Keratinocyte (primary cell): ENCODE measurements at regions not wholly inside any gene's neighbourhood (a gene's known extent, or its start where the extent isn't known, plus 50 kb on each side); places are given as distances from the start of the nearest gene placed in this dataset.

Experiments used
- DNase-seq: peaks from one replicate; pipeline ENCODE4 v3.0.0-alpha.2; 2011; ENCODE audit warnings: low read depth, missing footprints, low spot score
- FAIRE-seq: peaks from 2 replicates; lab custom pipeline; 2011; peaks lifted over from hg19 to GRCh38; lab: Jason Lieb, UNC
- H2AFZ ChIP-seq: 2 replicates; pipeline ENCODE4 v1.6.0; 2012; ENCODE audit warnings: low read length, control low read depth, inconsistent platforms; ENCODE audit not compliant: control insufficient read depth
- H3K27ac ChIP-seq: 2 replicates; pipeline ENCODE4 v1.5.1; 2011; ENCODE audit warnings: low read length; ENCODE audit not compliant: control insufficient read depth, insufficient read depth
- H3K27me3 ChIP-seq: 3 replicates; pipeline ENCODE4 v1.6.0; 2011; ENCODE audit warnings: low read length; ENCODE audit not compliant: control insufficient read depth, insufficient read depth; ENCODE audit errors: extremely low read depth
- H3K36me3 ChIP-seq, 2 experiments: 2 replicates in 1 of 2; 3 replicates in 1 of 2; pipeline ENCODE4 v1.5.1; 2011; ENCODE audit warnings: low read length in 2 of 2, mild to moderate bottlenecking in 1 of 2; ENCODE audit not compliant: control insufficient read depth in 2 of 2, insufficient read depth in 2 of 2; ENCODE audit errors: extremely low read depth in 1 of 2
- H3K4me1 ChIP-seq: 3 replicates; pipeline ENCODE4 v1.5.1; 2011; ENCODE audit warnings: low read length; ENCODE audit not compliant: control insufficient read depth, insufficient read depth; ENCODE audit errors: extremely low read depth
- H3K4me2 ChIP-seq: 3 replicates; pipeline ENCODE4 v1.6.0; 2011; ENCODE audit warnings: low read depth, low read length; ENCODE audit not compliant: control insufficient read depth, insufficient read depth; ENCODE audit errors: extremely low read depth
- H3K4me3 ChIP-seq, 3 experiments: fragments of 200-600 bp in 1 of 3; sonication (generic) in 1 of 3; 2 replicates in 2 of 3; 3 replicates in 1 of 3; pipeline ENCODE4 v1.5.1; 2011 to 2016; ENCODE audit warnings: low read length in 3 of 3, mild to moderate bottlenecking in 3 of 3, control low read depth in 2 of 3, inconsistent platforms in 1 of 3, low read depth in 1 of 3, mixed read lengths in 1 of 3, mixed run types in 1 of 3, moderate library complexity in 1 of 3; ENCODE audit not compliant: control insufficient read depth in 2 of 3, insufficient read depth in 2 of 3; ENCODE audit errors: extremely low read depth in 1 of 3
- H3K79me2 ChIP-seq: 2 replicates; pipeline ENCODE4 v1.6.0; 2012; ENCODE audit warnings: low read length; ENCODE audit not compliant: control insufficient read depth, insufficient read depth
- H3K9ac ChIP-seq: 3 replicates; pipeline ENCODE4 v1.6.0; 2011; ENCODE audit warnings: low read length; ENCODE audit not compliant: control insufficient read depth, insufficient read depth; ENCODE audit errors: extremely low read depth
- H3K9me1 ChIP-seq: 3 replicates; pipeline ENCODE4 v1.6.0; 2011; ENCODE audit warnings: low read length; ENCODE audit not compliant: control insufficient read depth, insufficient read depth; ENCODE audit errors: extremely low read depth
- H3K9me3 ChIP-seq: 2 replicates; pipeline ENCODE4 v1.5.1; 2012; ENCODE audit warnings: low read depth, low read length; ENCODE audit not compliant: control insufficient read depth
- H4K20me1 ChIP-seq: 3 replicates; pipeline ENCODE4 v1.6.0; 2011; ENCODE audit warnings: low read length; ENCODE audit not compliant: control insufficient read depth, insufficient read depth; ENCODE audit errors: extremely low read depth
- EZH2 ChIP-seq: IDR thresholded peaks from one replicate; pipeline ENCODE4 v1.6.1; 2012; ENCODE audit warnings: inconsistent platforms, mild to moderate bottlenecking, low read length, moderate library complexity
- dilution Hi-C: fragments of 300-500 bp; cut with MboI; formaldehyde crosslinking; loops from one replicate; pipeline ENCODE4 v1.7.0; 2020; ENCODE audit warnings: low sequenced_read_pairs; ENCODE audit not compliant: extremely low pct_ligation_motif_present
- TF ChIP-seq, protein P1 (sequence below), 3 experiments: IDR thresholded peaks in 1 of 3; conservative IDR thresholded peaks in 1 of 3; optimal IDR thresholded peaks in 1 of 3; 2 replicates in 2 of 3; 3 replicates in 1 of 3; pipeline versions ENCODE3 to v1.5.1; 2011; ENCODE audit warnings: low read length in 3 of 3, mild to moderate bottlenecking in 3 of 3, moderate library complexity in 2 of 3, control low read depth in 1 of 3, inconsistent platforms in 1 of 3; ENCODE audit not compliant: insufficient read depth in 2 of 3; ENCODE audit errors: extremely low read depth in 1 of 3

DNA sequence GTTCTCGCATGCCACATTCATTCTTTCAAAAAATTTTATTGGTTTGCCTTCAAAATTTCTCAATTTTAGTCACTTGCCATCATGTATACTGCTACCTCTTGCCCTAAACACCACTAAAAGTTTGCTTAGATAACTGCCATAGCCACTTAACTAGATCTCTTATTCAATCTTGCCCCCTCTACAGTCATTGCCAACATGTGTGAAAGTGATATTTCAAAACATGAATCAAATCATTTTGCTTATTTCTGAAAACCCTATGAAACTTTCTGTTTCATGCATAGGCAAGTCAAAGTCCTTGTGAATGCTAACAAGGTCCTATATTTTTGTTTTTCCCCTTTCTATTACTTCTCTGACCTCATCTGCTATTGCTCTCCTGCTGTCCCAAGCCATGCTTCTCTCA, 397.1 kb downstream of the KCNJ3 start:
- no peaks in the 10 kb centered on the region for H3K27me3 ChIP-seq
- H2AFZ ChIP-seq: no peak overlapping the region
- H3K79me2 ChIP-seq: no peaks in the 10 kb centered on the region
- H3K9ac ChIP-seq: no peak overlapping the region
- H3K4me1 ChIP-seq: no peaks in the 10 kb centered on the region
- no peaks in the 10 kb centered on the region for H3K36me3 ChIP-seq
- DNase-seq (no peak), FAIRE-seq (no peak)
- no peaks in the 10 kb centered on the region for H3K9me3 ChIP-seq
- H3K27ac ChIP-seq: no peak overlapping the region
- H4K20me1 ChIP-seq: no peaks in the 10 kb centered on the region
- dilution Hi-C loops: no loop called here
- no peak overlapping the region for H3K4me3 ChIP-seq
- TF ChIP-seq, protein P1, sequence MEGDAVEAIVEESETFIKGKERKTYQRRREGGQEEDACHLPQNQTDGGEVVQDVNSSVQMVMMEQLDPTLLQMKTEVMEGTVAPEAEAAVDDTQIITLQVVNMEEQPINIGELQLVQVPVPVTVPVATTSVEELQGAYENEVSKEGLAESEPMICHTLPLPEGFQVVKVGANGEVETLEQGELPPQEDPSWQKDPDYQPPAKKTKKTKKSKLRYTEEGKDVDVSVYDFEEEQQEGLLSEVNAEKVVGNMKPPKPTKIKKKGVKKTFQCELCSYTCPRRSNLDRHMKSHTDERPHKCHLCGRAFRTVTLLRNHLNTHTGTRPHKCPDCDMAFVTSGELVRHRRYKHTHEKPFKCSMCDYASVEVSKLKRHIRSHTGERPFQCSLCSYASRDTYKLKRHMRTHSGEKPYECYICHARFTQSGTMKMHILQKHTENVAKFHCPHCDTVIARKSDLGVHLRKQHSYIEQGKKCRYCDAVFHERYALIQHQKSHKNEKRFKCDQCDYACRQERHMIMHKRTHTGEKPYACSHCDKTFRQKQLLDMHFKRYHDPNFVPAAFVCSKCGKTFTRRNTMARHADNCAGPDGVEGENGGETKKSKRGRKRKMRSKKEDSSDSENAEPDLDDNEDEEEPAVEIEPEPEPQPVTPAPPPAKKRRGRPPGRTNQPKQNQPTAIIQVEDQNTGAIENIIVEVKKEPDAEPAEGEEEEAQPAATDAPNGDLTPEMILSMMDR (optimal IDR thresholded peaks at IDR 0.05 in 1 of 3, IDR thresholded peaks at IDR 0.05 in 1 of 3, conservative IDR thresholded peaks at IDR 0.05 in 1 of 3; ENCODE audit: extremely low read depth in 1 of 3, insufficient read depth in 2 of 3, low read length in 3 of 3): no peak
- H3K4me2 ChIP-seq: no peak overlapping the region
- no peaks in the 10 kb centered on the region for H3K9me1 ChIP-seq

DNA sequence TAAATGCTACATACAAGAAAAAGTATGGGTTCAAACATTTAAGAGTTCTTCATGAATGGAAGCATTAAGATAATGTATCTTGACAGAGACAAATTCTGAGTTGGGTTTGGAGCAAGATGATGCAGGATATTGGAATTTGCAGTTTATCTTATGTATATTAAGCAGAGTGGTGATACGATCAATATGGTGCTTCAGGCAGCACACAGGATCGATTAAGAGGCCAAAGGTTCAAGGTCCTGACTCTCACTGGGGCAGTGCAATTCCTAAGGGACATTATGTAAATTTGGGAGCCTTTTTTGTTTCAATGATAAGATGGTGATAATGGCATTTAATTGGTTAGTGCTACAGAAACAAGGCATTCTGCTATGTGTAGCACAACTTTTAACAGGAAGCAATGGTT, 381.9 kb downstream of the KCNJ3 start:
- Histone ChIP-seq H3K36me3 (no peaks in the 10 kb centered on the region), H2AFZ (no peak overlapping the region), H3K9me3 (no peaks in the 10 kb centered on the region), H4K20me1 (no peaks in the 10 kb centered on the region), H3K4me1 (no peaks in the 10 kb centered on the region), H3K9ac (no peak overlapping the region), H3K27ac (no peak overlapping the region), H3K4me2 (no peak overlapping the region), H3K27me3 (no peaks in the 10 kb centered on the region), H3K79me2 (no peaks in the 10 kb centered on the region), H3K4me3 (no peak overlapping the region), H3K9me1 (no peaks in the 10 kb centered on the region)
- dilution Hi-C loops: no loop called here
- FAIRE-seq (no peak), DNase-seq (no peak)
- TF ChIP-seq EZH2: no peak
- TF ChIP-seq, protein P1 (optimal IDR thresholded peaks at IDR 0.05 in 1 of 3, IDR thresholded peaks at IDR 0.05 in 1 of 3, conservative IDR thresholded peaks at IDR 0.05 in 1 of 3; ENCODE audit: extremely low read depth in 1 of 3, insufficient read depth in 2 of 3, low read length in 3 of 3): no peak
